Stimulated activated naive CD8-positive, alpha-beta T cell treated with anti-CD3 and anti-CD28 coated beads, Interleukin-15, amount 100 ng/mL, for 72 hours (primary cell): ENCODE measurements at regions not wholly inside any gene's neighbourhood (a gene's known extent, or its start where the extent isn't known, plus 50 kb on each side); places are given as distances from the start of the nearest gene placed in this dataset.
"Not testable (repeated sequence)": the region's sequence is repeated elsewhere in the genome, so short reads cannot be mapped to it uniquely, and the experiment has no call there.

ENCODE experiments used
- ATAC-seq: fragments of 150-1000 bp; cut with Tn5 transposase; 2 replicates; pipeline ENCODE4 v1.10.0; 2021; ENCODE audit warnings: mild to moderate bottlenecking, moderate library complexity
- DNase-seq, 2 donors: peaks; one replicate each; pipeline ENCODE4 v3.0.0; 2021 to 2022
- H3K27ac Mint-ChIP-seq, 2 donors: one replicate each; pipeline ENCODE4 v1.8.0; 2022; ENCODE audit warnings: mild to moderate bottlenecking in 2 of 2, mixed read lengths in 2 of 2, moderate library complexity in 2 of 2
- H3K27me3 Mint-ChIP-seq: one replicate; pipeline ENCODE4 v1.8.0; 2022; ENCODE audit warnings: mixed read lengths
- H3K4me1 Mint-ChIP-seq: one replicate; pipeline ENCODE4 v1.8.0; 2022; ENCODE audit warnings: mild to moderate bottlenecking, mixed read lengths
- H3K4me3 Mint-ChIP-seq, 2 donors: one replicate each; pipeline ENCODE4 v1.8.0; 2022; ENCODE audit warnings: mild to moderate bottlenecking in 2 of 2, mixed read lengths in 2 of 2, moderate library complexity in 1 of 2
- H3K9me3 Mint-ChIP-seq, 2 donors: one replicate each; pipeline ENCODE4 v1.8.0; 2022; ENCODE audit warnings: mixed read lengths in 2 of 2

DNA sequence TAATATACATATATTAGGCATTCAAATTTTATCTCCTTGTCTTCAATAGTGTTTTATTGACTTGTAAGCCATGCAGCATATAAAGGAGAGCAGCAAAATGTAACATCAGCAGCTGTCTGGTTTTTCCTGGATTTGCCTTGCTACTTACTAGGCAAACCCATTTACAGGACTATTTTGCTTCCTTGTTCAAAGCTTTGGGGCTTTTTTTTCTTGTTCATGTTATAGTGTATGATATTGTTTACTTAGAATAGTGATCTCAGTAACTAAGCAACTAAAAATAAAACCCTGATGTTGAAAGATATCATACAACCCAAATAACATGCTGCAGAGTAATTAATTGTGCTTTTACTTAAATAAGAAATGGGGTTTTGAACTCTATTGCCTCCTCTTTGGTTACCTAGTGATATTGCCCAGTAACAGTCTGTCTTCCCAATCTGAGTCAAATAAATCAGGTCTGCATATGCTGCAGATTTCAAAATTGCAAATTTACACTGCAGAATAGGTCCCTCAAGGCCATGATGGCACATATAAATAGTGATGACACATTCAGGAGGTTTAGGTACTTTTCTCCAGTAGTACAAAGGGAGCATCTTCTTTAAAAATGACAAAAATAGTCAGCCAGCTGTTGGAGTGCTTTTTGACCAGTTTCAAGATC, 578.1 kb upstream of the NECTIN3 start:
- DNase-seq, result no peak
- no peak for ATAC-seq
- Mint-ChIP-seq H3K4me3 (no peak overlapping the region), H3K4me1 (no peaks in the 10 kb centered on the region), H3K27ac (no peak overlapping the region), H3K9me3 (peaks cover under 1 to 5% of the 10 kb centered on the region in 2 donors), H3K27me3 (peaks cover 11% of the 10 kb centered on the region)

- ATAC-seq (no peak), DNase-seq (no peak)
- Mint-ChIP-seq H3K4me1 (no peaks in the 10 kb centered on the region), H3K4me3 (no peak overlapping the region), H3K9me3 (no peaks in the 10 kb centered on the region), H3K27ac (no peak overlapping the region), H3K27me3 (peaks cover 11% of the 10 kb centered on the region)
Observed at GRCh38 chr3:110494093-110494490, 577.5 kb upstream of the NECTIN3 start.

DNA sequence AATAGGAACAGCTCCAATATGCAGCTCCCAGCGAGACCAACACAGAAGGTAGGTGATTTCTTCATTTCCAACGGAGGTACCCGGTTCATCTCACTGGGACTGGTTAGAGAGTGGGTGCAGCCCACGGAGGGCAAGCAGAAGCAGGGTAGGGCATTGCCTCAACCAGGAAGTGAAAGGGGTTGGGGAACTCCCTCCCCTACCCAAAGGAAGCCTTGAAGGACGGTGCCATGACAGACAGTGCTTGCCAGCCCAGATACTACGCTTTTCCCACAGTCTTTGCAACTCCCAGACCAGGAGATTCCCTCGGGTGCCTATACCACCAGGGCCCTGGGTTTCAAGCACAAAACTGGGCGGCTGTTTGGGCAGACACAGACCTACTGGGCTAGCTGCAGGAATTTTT, 576.9 kb upstream of the NECTIN3 start:
- Mint-ChIP-seq H3K4me3 (no peak overlapping the region), H3K9me3 (no peaks in the 10 kb centered on the region), H3K27ac (no peak overlapping the region), H3K4me1 (no peaks in the 10 kb centered on the region), H3K27me3 (peaks cover 11% of the 10 kb centered on the region)
- DNase-seq (no peak), ATAC-seq (no peak)

DNA sequence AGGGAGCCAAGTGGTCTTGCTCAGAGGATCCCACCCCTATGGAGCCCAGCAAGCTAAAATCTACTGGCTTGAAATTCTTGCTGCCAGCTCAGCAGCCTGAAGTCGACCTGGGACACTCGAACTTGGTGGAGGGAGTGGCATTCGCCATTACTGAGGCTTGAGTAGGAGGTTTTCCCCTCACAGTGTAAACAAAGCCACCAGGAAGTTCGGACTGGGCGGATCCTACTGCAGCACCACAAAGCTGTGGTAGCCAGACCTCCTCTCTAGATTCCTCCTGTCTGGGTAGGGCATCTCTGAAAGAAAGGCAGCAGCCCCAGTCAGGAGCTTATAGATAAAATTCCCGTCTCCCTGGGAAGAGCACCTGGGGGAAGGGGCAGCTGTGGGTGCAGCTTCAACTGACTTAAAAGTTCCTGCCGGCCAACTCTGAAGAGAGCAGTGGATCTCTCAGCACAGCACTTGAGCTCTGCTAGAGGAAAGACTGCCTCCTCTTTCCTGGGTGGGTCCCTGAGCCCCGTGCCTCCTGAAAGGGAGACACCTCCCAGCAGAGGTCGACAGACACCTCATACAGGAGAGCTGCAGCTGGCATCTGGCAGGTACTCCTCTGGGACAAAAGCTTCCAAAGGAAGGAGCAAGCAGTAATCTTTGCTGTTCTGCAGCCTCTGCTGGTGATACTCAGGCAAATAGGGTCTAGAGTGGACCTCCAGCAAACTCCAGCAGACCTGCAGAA, 576.3 kb upstream of the NECTIN3 start:
- Mint-ChIP-seq H3K4me3 (no peak overlapping the region), H3K27ac (no peak overlapping the region), H3K9me3 (no peaks in the 10 kb centered on the region), H3K4me1 (no peaks in the 10 kb centered on the region), H3K27me3 (peaks cover 11% of the 10 kb centered on the region)
- ATAC-seq (no peak), DNase-seq (no peak)

DNA sequence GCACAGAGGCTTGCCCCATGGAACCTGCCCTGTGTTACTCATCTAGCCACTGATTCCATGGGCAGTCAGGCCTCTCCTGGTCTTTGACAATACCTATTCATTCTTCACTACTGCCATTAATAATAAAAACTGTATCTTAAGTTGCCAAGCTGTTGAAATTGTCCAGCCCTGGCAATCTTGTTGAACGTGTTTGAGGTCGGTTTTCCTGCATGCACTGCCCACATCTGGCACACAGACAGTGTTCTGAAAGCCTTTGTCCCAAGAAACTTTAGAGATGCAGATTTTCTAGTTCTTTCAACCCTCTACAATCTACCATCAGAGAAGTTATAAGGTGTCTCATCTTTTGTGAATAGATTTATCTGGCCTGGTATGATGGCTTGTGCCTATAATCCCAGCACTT, 567.2 kb upstream of the NECTIN3 start:
- no peak for ATAC-seq
- Mint-ChIP-seq H3K9me3 (peaks cover 9 to 21% of the 10 kb centered on the region in 2 donors), H3K4me3 (no peak overlapping the region), H3K27me3 (no peaks in the 10 kb centered on the region), H3K4me1 (no peaks in the 10 kb centered on the region), H3K27ac (no peak overlapping the region)
- no peak for DNase-seq

DNA sequence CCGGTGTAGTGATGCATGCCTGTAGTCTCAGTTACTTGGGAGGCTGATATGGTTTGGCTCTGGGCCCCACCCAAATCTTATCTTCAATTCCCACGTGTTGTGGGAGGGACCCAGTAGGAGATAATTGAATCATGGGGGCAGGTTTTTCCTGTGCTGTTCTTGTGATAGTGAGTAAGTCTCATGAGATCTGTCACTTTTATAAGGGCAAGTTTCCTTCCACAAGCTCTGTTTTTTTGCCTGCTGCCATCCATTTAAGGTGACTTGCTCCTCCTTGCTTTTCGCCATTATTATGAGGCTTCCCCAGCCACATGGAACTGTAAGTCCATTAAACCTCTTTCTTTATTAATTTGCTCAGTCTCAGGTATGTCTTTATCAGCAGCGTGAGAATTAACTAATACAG, 566.7 kb upstream of the NECTIN3 start:
- ATAC-seq, result no peak
- DNase-seq, result no peak
- Mint-ChIP-seq H3K4me1 (no peaks in the 10 kb centered on the region), H3K9me3 (peaks cover 9 to 21% of the 10 kb centered on the region in 2 donors), H3K27ac (no peak overlapping the region), H3K4me3 (no peak overlapping the region), H3K27me3 (no peaks in the 10 kb centered on the region)

- Mint-ChIP-seq H3K27ac (no peak overlapping the region), H3K9me3 (peaks cover 9 to 34% of the 10 kb centered on the region in 2 donors), H3K4me3 (no peak overlapping the region), H3K4me1 (no peaks in the 10 kb centered on the region), H3K27me3 (peaks cover 14% of the 10 kb centered on the region)
- DNase-seq (no peak), ATAC-seq (no peak)
Observed at GRCh38 chr3:110506890-110507289, 564.7 kb upstream of the NECTIN3 start.

- H3K27ac Mint-ChIP-seq, ATAC-seq, DNase-seq, H3K4me1 Mint-ChIP-seq, H3K4me3 Mint-ChIP-seq: not testable (repeated sequence)
- Mint-ChIP-seq H3K27me3 (peaks cover 17% of the 10 kb centered on the region), H3K9me3 (peaks cover 9 to 36% of the 10 kb centered on the region in 2 donors)
Observed at GRCh38 chr3:110507570-110507969, 564.0 kb upstream of the NECTIN3 start.

GRCh38 chr3:110512961-110513360, 558.7 kb upstream of the NECTIN3 start:
- DNase-seq (no peak), ATAC-seq (no peak)
- Mint-ChIP-seq H3K4me1 (no peaks in the 10 kb centered on the region), H3K4me3 (no peak overlapping the region), H3K27ac (no peak overlapping the region), H3K27me3 (peaks cover 27% of the 10 kb centered on the region), H3K9me3 (peaks cover 8 to 30% of the 10 kb centered on the region in 2 donors)

GRCh38 chr3:110518031-110518430, 553.6 kb upstream of the NECTIN3 start:
- no peak for ATAC-seq
- no peak overlapping the region for H3K27ac Mint-ChIP-seq

GRCh38 chr3:110519071-110519470, 552.5 kb upstream of the NECTIN3 start:
- peaks cover 0 to 7% of the 10 kb centered on the region in 2 donors for H3K9me3 Mint-ChIP-seq
- no peak overlapping the region for H3K4me3 Mint-ChIP-seq
- no peaks in the 10 kb centered on the region for H3K4me1 Mint-ChIP-seq
- H3K27ac Mint-ChIP-seq, result no peak overlapping the region
- H3K27me3 Mint-ChIP-seq, result peaks cover 9% of the 10 kb centered on the region
- no peak for DNase-seq
- ATAC-seq, result no peak

More at GRCh38 chr3:110518031-110518430, 553.6 kb upstream of the NECTIN3 start:
- Mint-ChIP-seq H3K9me3 (peaks cover 0 to 7% of the 10 kb centered on the region in 2 donors), H3K4me3 (no peak overlapping the region), H3K4me1 (no peaks in the 10 kb centered on the region), H3K27me3 (peaks cover 9% of the 10 kb centered on the region)
- no peak for DNase-seq

DNA sequence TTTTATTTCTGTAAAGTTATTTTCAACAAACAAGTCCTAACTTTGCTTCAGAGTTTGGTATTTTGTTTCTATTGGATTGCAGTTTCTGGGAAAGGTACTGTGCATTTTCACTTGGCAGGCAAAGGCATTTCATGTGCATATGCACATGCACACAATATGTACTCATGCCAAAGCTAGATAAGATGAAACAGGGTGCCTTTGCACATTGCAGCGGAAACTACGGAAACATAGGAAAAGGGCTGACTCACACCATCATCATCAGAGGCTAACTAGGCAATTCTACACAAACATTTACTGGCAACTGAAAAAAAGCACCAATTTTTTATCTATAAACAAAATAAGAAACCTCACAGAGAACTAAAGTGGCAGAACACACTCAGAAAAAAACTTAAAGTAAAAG, 550.6 kb upstream of the NECTIN3 start:
- H3K4me3 Mint-ChIP-seq, result no peak overlapping the region
- peaks cover 9% of the 10 kb centered on the region for H3K27me3 Mint-ChIP-seq

DNA sequence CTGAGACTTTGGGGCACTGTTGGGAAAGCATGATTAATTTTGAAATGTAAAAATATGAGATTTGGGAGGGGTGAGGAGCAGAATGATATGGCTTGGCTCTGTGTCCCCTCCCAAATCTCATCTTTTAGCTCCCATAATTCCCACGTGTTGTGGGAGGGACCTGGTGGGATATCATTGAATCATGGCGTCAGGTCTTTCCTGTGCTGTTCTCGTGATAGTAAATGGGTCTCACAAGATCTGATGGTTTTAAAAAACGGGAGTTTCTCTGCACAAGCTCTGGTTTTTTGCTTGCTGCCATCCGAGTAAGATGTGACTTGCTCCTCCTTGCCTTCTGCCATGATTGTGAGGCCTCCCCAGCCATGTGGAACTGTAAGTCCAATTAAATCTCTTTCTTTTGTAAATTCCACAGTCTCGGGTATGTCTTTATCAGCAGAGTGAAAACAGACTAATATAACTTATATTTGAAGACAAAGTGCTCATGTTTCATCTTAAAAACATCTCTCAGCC, 546.0 kb upstream of the NECTIN3 start:
- H3K4me1 Mint-ChIP-seq, ATAC-seq, H3K27ac Mint-ChIP-seq, DNase-seq, H3K4me3 Mint-ChIP-seq, H3K9me3 Mint-ChIP-seq, H3K27me3 Mint-ChIP-seq: not testable (repeated sequence)

More for the DNA sequence above, 550.6 kb upstream of the NECTIN3 start:
- Mint-ChIP-seq H3K9me3 (no peaks in the 10 kb centered on the region), H3K4me1 (no peaks in the 10 kb centered on the region), H3K27ac (no peak overlapping the region)
- ATAC-seq (no peak), DNase-seq (no peak)

- Mint-ChIP-seq H3K4me1 (no peaks in the 10 kb centered on the region), H3K27ac (no peak overlapping the region), H3K4me3 (no peak overlapping the region), H3K27me3 (peaks cover 6% of the 10 kb centered on the region), H3K9me3 (no peaks in the 10 kb centered on the region)
- DNase-seq (no peak), ATAC-seq (no peak)
Observed at GRCh38 chr3:110526777-110527727, 544.6 kb upstream of the NECTIN3 start.

- Mint-ChIP-seq H3K9me3 (no peaks in the 10 kb centered on the region), H3K27ac (no peak overlapping the region), H3K4me3 (no peak overlapping the region), H3K27me3 (peaks cover 6% of the 10 kb centered on the region), H3K4me1 (no peaks in the 10 kb centered on the region)
- DNase-seq, result no peak
- ATAC-seq, result no peak
Observed at GRCh38 chr3:110528305-110529121, 543.1 kb upstream of the NECTIN3 start.
